GM19438 (cell line): ENCODE measurements at regions not wholly inside any gene's neighbourhood (a gene's known extent, or its start where the extent isn't known, plus 50 kb on each side); places are given as distances from the start of the nearest gene placed in this dataset.

Source experiments
- ATAC-seq: cut with Tn5 transposase; IDR thresholded peaks from one replicate; pipeline ENCODE4 v1.9.1; 2021; ENCODE audit warnings: low read depth; ENCODE audit not compliant: unreplicated experiment

DNA sequence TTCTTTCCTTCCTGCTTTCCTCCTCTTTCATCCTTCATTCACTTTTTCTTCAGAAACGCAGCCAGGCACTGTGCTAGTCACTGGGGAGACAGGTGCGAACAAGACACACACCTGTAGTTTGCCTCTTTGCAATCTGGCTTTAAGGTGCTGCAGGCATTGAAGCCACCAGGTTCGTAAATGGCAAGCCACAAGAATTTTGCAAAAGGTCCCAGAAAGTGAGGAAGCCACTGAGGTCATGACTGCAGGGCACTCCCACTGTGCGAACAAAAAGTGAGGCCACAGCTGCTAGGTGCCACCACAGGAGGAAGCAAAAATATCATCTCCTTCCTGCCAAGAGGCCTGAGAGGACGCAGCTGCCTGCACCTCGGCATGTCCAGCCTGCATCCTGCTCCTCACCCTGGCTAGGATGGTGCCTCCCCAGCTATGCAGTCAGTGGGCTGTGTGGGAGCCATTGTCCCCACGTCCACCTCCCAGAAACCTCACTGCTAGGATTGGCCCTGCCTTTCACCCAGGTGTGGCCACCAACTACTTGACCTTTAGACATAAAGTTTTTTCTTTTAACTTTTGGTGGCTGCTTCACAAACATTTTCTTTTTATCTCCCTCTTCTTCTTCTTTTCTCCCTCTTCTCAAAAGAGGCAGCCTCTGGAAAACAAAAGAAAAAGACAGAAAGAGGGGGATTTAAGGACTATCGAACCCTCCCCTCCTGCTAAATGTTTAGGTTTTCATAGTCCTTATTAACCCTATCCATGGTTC lies 230.8 kb downstream of the BCAS1 start:
- peak; percentile 63 for ATAC-seq

- no peak for ATAC-seq
Observed at GRCh38 chr20:53838311-53838868, 232.0 kb downstream of the BCAS1 start.

GRCh38 chr20:53837126-53837826 lies 233.1 kb downstream of the BCAS1 start:
- no peak for ATAC-seq

DNA sequence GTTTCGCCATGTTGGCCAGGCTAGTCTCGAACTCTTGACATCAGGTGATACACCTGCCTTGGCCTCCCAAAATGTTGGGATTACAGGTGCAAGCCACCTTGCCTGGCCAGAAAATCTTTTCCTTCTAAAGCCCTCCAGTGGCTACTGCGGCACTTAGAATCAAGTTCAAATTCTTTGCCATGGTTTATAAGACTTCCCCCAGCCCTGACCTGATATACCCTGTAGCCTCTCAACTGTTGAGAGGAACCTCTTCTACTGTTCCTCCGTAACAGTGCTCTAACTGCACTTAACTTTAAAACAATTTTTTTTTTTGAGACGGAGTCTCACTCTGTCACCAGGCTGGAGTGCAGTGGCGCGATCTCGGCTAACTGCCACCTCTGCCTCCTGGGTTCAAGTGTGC lies 235.6 kb downstream of the BCAS1 start:
- ATAC-seq, result no peak

GRCh38 chr20:53834062-53834442 lies 236.3 kb downstream of the BCAS1 start:
- no peak for ATAC-seq

- no peak for ATAC-seq
Observed at GRCh38 chr20:53833333-53834061, 236.9 kb downstream of the BCAS1 start.

DNA sequence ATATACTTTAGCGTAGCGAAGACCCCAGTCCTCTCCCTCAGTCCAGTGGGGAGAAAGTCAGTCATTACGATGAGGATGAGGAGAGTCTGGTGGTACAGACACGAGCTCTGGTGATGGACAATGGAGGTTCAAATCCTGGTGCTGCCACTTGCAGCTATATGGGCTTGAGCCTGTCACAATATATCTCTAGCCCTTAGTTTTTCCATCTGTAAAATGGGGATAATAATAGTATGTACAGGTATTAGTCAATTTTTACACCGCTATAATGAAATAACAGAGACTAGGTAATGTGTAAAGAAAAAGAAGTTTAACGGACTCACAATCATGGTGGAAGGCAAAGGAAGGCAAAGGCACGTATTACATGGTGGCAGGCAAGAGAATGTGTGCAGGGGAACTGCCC lies 237.9 kb downstream of the BCAS1 start:
- ATAC-seq, result no peak

- no peak for ATAC-seq
Observed at GRCh38 chr20:53831812-53832211, 238.2 kb upstream of the ZNF217 start.

GRCh38 chr20:53831228-53831627 lies 237.6 kb upstream of the ZNF217 start:
- ATAC-seq, result no peak

DNA sequence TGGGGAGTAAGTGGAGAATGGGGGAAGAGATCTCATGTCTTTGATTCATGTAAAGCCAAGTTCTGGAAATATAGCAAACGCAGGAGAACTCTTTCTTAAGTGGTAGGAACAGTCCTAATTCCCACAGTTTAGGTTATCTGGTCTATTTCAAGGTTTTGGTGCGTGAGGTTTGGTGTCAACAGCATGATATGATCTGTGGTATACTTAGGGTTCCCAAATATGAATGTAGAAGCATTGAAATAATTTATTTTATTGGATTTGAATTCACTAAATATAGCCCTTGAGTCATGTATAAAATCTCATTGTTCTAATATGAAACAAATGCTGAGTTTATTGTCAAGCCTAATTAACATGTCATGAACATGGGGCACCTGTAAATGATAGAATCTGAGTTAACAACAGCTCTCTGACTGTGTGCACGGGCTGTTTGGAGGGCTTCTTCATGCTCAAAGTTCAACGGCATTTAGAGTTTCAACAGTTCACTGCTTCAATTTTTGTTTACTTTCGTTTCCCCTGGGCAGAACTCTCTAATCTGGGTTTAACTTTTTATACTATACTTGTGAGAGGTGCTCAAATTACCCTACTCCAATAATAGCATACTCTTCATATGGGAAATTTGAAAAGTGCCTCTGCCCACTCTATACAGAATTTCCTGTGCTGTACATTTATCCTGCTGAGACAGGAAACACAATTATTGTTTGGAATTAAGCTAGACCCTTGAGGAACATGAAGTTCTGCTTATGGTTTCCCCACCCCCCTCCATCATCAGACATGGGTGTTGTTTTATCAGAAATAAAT lies 236.3 kb upstream of the ZNF217 start:
- ATAC-seq, result peak; percentile 50

DNA sequence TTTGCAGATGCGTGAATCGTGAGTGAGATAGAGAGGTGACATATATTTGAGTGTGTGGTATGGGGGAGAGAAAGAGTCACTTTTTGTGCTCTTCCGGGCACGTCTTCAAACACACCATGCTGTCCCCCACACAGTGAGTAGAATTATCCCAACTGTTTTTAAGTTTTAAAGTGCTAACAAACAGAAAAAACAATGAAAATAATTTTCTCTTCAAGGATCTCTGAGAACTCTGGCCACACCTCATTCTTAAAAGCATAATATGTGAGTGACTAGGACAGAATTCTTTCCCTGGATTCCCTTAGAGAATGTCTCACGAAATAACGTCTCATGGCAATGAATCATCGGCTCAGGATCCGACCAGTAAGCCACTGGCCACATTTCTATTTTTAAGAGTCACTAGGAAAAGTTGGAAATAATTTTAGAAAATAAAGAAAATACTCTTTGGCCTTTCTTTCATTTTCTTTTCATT lies 235.7 kb upstream of the ZNF217 start:
- ATAC-seq, result no peak

DNA sequence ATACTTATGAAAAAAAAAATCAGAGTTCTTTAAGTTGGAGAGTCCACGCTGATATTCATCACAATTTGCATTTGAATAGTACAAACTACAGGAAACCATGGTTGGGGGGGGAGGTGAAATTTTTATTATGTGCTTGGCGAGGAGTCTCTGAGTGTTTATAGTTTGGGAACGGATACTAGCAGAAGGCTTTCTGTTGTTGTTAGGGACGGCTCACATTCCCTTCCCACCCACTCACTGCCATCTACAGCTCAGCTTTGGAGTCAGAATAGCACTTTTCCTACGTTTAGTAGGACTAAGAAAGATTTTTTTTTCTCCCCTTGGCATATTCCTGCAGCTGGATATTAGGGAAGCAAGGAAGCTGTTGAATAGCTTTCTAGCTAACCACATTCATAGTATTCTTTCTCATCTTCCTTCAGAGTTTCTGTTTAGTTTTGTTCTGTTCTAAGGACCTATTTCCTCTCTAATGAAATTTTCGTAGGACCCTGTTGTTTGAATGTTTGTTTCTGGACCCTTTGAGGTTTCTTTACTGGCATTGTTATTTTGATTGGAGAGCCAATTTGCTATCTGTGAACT lies 235.1 kb upstream of the ZNF217 start:
- no peak for ATAC-seq

DNA sequence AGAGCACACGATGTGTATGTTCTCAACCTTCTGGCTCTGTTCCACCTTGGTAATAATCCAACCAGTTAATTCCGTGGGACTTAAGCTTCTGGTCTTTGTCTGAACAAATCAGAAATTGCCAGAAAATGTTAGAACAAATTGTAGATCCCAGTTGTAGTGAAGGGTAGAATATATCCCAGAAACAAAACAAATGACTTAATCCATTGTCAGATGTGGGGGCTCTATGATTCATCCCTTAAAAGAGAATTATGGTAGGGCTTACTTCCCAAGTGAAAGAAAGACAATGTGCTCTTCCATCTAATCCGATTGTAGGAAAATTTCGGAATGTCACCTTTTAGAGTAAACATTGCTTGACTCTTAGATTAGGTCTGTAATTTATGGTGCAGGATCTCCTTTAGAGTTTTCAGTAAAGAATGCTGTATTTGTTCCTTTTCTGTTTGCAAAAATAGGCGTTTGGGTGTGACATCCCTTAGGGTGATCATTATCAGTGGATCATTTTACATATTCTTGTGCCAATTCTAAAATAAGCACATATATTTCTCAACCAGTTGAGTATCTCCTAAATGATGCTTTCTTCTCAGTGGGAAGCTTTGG lies 234.5 kb upstream of the ZNF217 start:
- ATAC-seq, result no peak

- no peak for ATAC-seq
Observed at GRCh38 chr20:53827292-53828087, 233.9 kb upstream of the ZNF217 start.

DNA sequence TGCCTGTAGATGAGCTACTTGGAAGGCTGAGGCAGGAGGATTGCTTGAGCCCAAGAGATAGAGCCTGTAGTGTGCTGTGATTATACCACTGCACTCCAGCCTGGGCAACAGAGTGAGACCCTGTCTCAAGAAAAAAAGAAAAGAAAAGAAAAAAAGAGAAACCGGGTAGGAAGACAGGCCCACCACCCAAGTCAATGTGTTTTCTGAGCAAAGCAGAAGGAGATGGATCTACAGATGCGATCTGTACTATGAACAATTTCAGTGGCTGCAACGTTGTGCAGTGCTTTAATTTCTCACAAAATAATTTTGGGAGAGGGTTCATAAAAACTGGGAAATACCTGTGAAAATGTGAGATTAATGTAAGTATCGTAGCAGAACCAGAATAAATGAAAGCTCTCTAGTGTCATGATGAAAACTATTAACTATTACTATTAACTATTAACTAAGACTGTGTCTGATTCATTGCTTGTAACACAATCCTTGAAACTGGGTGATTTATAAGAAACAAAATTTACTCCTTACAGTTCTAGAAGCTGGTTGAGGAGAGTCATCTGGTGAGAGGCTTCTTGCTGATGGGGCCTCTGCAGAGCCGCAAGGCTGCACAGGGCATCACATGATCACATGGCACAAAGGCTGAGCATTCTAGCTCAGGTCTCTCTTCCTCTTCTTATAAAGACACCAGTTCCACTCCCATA lies 233.1 kb upstream of the ZNF217 start:
- peak; percentile 52 for ATAC-seq

DNA sequence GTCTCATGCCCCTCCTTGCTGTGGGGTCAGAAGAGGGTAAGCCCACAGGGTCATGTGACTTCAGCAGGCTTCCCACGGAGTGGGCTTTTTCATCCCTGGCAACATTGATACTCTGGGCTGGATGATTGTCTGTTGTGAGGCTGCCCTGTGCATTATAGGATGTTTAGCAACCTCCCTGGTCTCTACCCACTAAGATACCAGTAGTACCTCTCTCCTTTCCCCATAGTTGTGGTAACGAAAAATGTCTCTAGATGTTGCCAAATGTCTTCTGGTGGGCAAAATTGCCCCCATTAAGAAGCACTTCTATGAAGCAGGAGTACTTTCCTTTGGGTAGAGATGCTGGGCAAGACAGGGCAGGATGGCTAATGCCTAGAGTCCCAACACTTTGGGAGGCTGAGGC lies 232.5 kb upstream of the ZNF217 start:
- ATAC-seq, result no peak

DNA sequence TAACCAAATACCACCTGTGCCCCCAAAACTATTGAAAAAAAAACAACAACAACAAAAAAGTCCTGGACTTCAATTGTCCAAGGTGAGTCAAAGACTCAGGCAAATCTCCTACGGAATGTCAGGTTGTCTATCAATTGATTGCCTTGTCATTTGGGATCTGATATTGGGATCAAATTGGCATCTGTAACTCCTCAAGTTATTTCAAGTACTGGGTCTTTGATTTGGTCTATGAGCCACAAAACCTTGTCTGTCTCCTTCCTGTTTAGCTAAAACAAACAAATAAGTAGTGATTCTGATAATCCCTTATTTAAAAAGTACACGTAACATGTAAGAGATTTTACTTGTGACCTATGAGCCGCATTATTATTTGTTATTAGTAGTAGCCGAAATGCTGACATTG lies 231.6 kb upstream of the ZNF217 start:
- ATAC-seq, result no peak

GRCh38 chr20:53824779-53825178 lies 231.1 kb upstream of the ZNF217 start:
- no peak for ATAC-seq
